ENCODE measurements at regions not wholly inside any gene's neighbourhood (a gene's known extent, or its start where the extent isn't known, plus 50 kb on each side); places are given as distances from the start of the nearest gene placed in this dataset.
A peak's percentile ranks its signal among the peaks of the same experiment; 100 is the strongest.

DNA sequence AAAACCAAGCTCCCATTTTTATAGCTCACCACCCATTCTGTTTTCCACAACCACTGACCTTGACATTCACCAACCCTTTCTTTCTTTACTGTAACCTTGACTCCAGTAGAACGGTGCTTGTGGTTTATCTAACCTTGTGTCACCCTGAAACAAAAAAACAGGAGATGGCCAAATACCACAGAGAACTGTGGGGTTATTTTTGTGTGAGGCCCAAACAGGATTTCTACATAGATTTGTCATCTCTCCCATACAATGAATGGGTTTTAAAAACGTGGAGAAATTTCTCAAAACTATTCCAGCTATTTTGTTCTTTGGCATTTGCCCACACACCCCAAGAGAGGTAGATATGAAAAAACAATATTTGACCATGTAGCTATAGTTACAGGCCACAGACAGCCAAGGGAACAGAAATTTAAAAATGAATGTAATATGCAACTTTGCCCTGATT lies 231.3 kb upstream of the TANK start:
- Mint-ChIP-seq H3K9me3 (no peaks in the 10 kb centered on the region), H3K36me3 (no peaks in the 10 kb centered on the region), H3K27ac (no peak overlapping the region), H3K4me3 (no peak overlapping the region), H3K4me1 (no peaks in the 10 kb centered on the region), H3K27me3 (peaks cover 0 to 5% (median 4%) of the 10 kb centered on the region in 3 donors)
- no peak for ATAC-seq (ENCODE audit: low read depth in 2 of 2)
- no peak for DNase-seq

DNA sequence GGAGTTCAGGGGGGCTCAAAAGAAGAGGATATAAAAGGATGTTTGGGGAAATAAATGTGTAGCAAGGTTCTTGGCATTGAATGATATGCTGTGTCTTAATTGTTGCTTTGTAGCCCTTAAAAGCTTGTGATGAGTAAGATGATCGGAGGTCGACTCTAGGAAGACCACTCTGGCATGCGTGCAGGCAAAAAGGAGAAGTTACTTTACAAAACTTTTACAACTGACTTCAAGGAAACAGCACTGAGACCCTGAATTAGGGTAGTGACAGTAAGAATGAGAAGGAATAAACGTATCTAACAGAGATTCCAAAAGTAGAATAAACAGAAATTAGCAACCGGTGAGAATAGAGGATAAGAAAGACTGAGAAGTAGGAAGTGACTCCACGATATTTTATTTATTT lies 228.7 kb upstream of the TANK start:
- DNase-seq (no peak), ATAC-seq (ENCODE audit: low read depth in 2 of 2) (no peak)
- Mint-ChIP-seq H3K4me1 (no peaks in the 10 kb centered on the region), H3K27ac (no peak overlapping the region), H3K27me3 (peaks cover 0 to 5% (median 4%) of the 10 kb centered on the region in 3 donors), H3K9me3 (no peaks in the 10 kb centered on the region), H3K4me3 (no peak overlapping the region), H3K36me3 (no peaks in the 10 kb centered on the region)

DNA sequence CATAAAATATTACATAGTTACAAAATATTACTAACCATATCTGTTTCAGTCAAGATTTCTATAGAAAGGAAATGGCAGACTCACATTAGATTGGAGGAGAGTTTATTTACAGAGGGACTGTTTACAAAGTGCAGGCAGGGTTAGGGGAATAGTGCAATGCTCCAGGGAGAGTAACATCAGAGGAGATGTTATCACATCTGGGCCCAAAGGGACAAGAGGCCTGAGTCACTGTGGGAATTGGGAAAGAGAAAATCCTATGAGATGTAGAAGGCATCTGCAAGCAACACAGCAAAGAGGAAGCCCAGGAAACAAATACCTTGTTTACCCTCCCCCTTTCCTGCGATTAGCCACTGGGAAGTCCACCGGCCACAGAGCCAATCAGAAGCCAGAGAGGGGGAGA lies 227.3 kb upstream of the TANK start:
- Mint-ChIP-seq H3K27me3 (peaks cover 5 to 11% (median 6%) of the 10 kb centered on the region in 3 donors), H3K9me3 (no peaks in the 10 kb centered on the region), H3K4me3 (no peak overlapping the region), H3K4me1 (no peaks in the 10 kb centered on the region), H3K27ac (no peak overlapping the region), H3K36me3 (no peaks in the 10 kb centered on the region)
- no peak for DNase-seq
- ATAC-seq (ENCODE audit: low read depth in 2 of 2) = no peak

DNA sequence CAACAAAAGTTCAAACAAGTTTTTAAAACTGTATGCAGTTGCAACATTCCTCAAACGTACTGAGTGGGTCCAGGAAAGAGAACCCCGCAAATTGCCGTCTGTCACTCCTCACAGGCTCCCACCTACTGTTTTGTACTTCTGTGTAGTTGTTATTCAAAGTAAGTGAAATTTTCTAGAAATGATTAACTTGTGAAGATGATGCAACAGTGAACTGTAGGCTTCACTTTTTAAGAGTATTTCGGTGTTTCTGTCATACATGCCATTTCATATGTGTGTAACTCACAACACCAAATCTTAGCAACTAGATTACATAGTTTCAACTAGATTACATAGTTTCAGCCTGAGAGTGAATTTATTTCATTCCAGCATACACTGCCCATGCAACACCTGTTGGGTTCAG lies 226.0 kb upstream of the TANK start:
- Mint-ChIP-seq H3K4me1 (peaks cover 0 to under 1% (median 0%) of the 10 kb centered on the region in 3 donors), H3K4me3 (no peak overlapping the region), H3K9me3 (no peaks in the 10 kb centered on the region), H3K27ac (no peak overlapping the region), H3K36me3 (no peaks in the 10 kb centered on the region), H3K27me3 (peaks cover 5 to 13% (median 6%) of the 10 kb centered on the region in 3 donors)
- DNase-seq (no peak), ATAC-seq (ENCODE audit: low read depth in 2 of 2) (no peak)

DNA sequence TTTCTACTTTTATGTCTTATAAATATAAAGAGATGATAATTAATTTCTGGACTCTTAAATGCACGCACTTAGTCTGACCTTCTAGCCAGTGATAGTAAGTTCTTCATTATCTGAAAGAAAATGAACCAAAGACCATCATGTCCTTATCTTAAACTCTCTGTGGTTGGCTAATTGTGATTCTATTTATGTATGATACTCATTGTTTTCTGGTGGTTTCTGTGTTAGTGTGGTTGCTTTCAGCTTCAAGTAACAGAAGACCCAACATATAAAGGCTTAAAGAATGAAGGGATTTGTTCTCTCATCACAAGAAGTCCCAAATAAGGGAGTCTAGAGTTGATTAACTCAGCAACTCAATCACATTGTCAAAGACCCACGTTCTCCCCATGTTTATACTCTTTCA lies 225.2 kb upstream of the TANK start:
- ATAC-seq (ENCODE audit: low read depth in 2 of 2) (no peak), DNase-seq (no peak)
- Mint-ChIP-seq H3K36me3 (no peaks in the 10 kb centered on the region), H3K9me3 (no peaks in the 10 kb centered on the region), H3K27me3 (peaks cover 5 to 13% (median 6%) of the 10 kb centered on the region in 3 donors), H3K27ac (no peak overlapping the region), H3K4me1 (peaks cover 0 to 3% (median 0%) of the 10 kb centered on the region in 3 donors), H3K4me3 (no peak overlapping the region)

DNA sequence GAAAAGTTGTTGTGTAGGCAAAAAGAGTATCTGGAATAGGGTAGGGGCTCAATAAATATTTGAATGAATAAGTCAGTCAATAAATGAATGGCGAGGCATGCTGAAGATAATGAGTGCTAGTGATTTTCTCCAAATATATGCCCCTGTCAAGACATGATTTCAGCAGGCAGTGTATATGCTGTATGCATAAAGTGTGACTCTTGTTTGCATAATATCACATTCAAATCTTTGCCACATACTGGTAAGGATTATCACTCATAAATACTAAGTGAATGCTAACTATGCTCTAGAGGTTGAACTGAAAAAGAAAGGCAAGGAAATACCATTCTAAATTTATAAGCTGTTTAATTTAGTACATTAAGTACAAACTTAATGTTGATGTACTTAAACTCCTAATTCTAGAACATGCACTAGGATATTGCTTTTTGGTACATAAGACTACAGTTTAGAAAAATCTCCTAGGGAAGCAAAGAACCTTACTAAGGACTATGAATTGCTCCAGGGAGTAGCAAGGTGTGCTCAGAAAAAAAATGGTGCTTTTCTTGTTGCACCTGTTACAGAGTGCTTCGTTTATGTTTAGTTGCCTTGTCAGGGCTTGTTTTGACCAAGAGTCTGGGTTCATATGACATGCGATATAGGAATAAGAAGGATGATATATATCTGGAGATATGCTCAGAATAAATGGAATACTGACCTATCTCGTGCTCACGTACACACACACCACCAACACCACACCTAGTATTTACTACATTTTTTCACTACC lies 224.0 kb upstream of the TANK start:
- Mint-ChIP-seq H3K36me3 (no peaks in the 10 kb centered on the region), H3K4me1 (peaks cover 6 to 14% (median 6%) of the 10 kb centered on the region in 3 donors), H3K27me3 (peaks cover 5 to 13% (median 6%) of the 10 kb centered on the region in 3 donors), H3K9me3 (no peaks in the 10 kb centered on the region), H3K27ac (peak overlapping the region in 1 of 6 donors; percentile 6), H3K4me3 (no peak overlapping the region)
- ATAC-seq (ENCODE audit: low read depth in 2 of 2) (no peak), DNase-seq (no peak)

DNA sequence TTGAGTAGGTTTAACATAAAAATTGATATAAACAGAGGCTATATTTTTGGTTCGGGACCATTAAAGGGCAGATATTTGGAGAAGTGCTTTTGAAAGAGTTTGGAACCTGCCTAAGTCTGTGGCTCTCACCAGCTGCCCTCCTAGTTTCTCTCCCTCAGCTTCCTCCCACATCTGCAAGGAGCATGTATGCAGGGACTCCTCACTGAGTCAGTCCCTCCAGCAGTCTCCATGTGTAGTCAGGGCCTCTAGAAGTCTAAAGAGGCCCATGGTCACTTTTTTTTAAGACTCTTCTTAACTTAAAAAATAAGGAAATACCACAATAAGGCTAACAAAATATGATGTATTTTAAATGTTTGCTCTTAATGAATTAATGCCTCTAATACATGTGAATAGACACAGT lies 220.0 kb upstream of the TANK start:
- Mint-ChIP-seq H3K27ac (peak overlapping the region in 1 of 6 donors; percentile 71), H3K27me3 (peaks cover 9 to 17% (median 13%) of the 10 kb centered on the region in 3 donors), H3K4me3 (no peak overlapping the region), H3K9me3 (no peaks in the 10 kb centered on the region), H3K36me3 (no peaks in the 10 kb centered on the region), H3K4me1 (peaks cover 7 to 14% (median 10%) of the 10 kb centered on the region in 3 donors)
- DNase-seq (no peak), ATAC-seq (ENCODE audit: low read depth in 2 of 2) (no peak)

DNA sequence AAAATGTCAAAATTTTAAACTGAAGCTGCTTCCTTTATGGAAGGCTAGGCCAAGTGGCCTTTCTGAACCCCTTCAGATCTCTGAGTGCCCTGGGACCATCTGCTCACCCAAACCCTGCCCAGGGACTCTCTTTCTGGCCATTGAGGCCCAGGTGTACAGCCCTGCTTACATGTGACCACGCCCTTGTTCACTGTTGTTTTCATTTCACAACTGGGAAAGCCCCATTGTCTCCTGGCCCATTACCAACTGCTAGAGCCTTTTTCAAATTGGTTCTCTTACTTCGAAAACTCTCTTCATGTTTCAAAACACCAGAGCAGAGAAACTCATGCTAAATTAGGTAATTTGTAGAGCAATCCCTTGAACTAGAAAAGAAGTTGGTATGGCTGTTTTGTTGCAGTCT lies 219.5 kb upstream of the TANK start:
- peaks cover 9 to 17% (median 15%) of the 10 kb centered on the region in 3 donors for H3K27me3 Mint-ChIP-seq
- DNase-seq (no peak), ATAC-seq (ENCODE audit: low read depth in 2 of 2) (peak in 1 of 2 donors; percentile 51)
- peak overlapping the region in 1 of 8 donors; percentile 7 for H3K4me3 Mint-ChIP-seq
- H3K4me1 Mint-ChIP-seq = peaks cover 7 to 14% (median 10%) of the 10 kb centered on the region in 3 donors
- no peaks in the 10 kb centered on the region for H3K36me3 Mint-ChIP-seq
- peak overlapping the region in 4 of 6 donors; percentile 24 to 78 (median 49) for H3K27ac Mint-ChIP-seq
- H3K9me3 Mint-ChIP-seq = no peaks in the 10 kb centered on the region

DNA sequence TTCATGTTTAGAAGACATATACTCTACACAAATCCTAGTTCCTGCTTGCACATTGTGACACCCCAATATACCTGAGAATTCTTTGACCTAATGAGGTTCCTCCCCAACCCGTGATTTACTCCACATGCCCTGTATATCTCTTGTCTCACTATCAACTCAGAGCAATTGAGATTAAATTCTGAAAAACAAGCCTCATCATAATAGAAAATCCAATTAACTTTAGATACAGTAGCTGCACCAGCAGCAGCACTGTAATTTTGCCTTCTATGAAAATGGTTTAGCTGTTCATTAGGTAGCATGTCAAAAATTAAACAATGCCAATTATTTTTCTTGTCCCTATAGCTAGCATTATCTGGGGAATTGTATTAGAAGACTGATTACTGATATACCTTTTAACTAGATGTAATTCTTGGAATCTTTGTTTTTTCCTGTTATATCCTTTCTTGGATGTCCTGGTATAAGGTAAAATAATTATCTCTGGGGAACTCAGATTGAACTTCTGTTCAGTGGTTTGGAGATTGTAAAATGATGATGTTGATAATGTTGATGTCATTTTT lies 218.9 kb upstream of the TANK start:
- no peak overlapping the region for H3K4me3 Mint-ChIP-seq
- no peaks in the 10 kb centered on the region for H3K36me3 Mint-ChIP-seq
- H3K27ac Mint-ChIP-seq = peak overlapping the region in 3 of 6 donors; percentile 27 to 78 (median 47)
- DNase-seq (no peak), ATAC-seq (ENCODE audit: low read depth in 2 of 2) (no peak)
- peaks cover 9 to 17% (median 15%) of the 10 kb centered on the region in 3 donors for H3K27me3 Mint-ChIP-seq
- peaks cover 7 to 14% (median 10%) of the 10 kb centered on the region in 3 donors for H3K4me1 Mint-ChIP-seq
- no peaks in the 10 kb centered on the region for H3K9me3 Mint-ChIP-seq

DNA sequence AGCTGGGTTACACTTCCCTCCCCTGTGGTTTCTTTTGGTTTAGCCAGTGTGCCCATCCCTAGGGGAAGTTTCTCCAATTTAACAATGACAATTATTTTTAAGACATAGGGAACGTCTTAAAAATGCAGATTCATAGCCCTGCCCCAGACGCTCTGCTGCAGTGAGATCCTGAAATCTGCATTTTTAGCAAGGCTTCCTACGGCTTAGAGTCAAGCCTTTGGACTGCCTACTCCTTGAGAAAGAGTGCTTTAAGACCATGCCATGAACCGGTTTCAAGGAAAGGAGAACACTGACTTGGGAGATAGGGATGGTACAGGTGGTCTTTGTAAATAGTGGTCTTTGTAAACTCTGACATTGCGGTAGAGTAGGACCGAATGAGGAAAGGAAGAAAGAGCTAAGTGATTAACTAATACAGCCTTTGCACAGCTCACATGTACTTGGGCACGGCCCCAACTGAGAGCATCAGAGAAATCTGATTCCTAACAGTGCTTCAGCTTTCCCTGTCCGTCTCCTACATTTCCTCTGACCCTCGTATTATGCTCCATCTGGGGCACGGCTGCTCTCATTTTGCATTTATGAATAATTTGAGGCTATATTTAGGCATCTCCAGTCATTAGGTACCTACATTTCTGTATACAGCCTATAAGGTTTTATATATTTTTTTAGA lies 217.6 kb upstream of the TANK start:
- DNase-seq (no peak), ATAC-seq (ENCODE audit: low read depth in 2 of 2) (no peak)
- no peak overlapping the region for H3K27ac Mint-ChIP-seq
- peaks cover 7 to 14% (median 10%) of the 10 kb centered on the region in 3 donors for H3K4me1 Mint-ChIP-seq
- no peak overlapping the region for H3K4me3 Mint-ChIP-seq
- H3K9me3 Mint-ChIP-seq = peaks cover 0 to 3% (median 0%) of the 10 kb centered on the region in 7 donors
- H3K27me3 Mint-ChIP-seq = peaks cover 5 to 15% (median 15%) of the 10 kb centered on the region in 3 donors
- H3K36me3 Mint-ChIP-seq = no peaks in the 10 kb centered on the region

DNA sequence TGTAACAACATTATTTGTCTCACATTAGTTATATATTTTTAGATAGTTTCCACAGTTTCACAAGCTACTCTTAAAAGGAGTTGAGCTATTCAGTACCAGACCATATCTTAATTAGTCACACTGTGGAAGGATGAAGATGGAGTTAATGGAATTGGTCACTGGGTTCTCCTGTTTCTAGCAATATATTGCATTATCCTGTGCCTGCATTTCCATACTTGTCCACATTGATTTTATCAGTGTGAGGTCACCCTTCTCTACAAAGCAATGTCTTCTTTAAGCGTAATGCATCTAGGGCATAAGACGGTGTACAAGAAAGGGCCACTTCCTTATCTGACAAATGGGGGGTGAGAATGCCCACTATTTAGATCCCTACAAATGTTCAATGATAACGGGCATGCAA lies 216.8 kb upstream of the TANK start:
- ATAC-seq (ENCODE audit: low read depth in 2 of 2) (no peak), DNase-seq (no peak)
- Mint-ChIP-seq H3K9me3 (peaks cover 0 to 3% (median 0%) of the 10 kb centered on the region in 7 donors), H3K36me3 (no peaks in the 10 kb centered on the region), H3K27me3 (peaks cover 6 to 15% (median 11%) of the 10 kb centered on the region in 3 donors), H3K4me1 (peaks cover 7 to 14% (median 10%) of the 10 kb centered on the region in 3 donors), H3K27ac (no peak overlapping the region), H3K4me3 (no peak overlapping the region)

DNA sequence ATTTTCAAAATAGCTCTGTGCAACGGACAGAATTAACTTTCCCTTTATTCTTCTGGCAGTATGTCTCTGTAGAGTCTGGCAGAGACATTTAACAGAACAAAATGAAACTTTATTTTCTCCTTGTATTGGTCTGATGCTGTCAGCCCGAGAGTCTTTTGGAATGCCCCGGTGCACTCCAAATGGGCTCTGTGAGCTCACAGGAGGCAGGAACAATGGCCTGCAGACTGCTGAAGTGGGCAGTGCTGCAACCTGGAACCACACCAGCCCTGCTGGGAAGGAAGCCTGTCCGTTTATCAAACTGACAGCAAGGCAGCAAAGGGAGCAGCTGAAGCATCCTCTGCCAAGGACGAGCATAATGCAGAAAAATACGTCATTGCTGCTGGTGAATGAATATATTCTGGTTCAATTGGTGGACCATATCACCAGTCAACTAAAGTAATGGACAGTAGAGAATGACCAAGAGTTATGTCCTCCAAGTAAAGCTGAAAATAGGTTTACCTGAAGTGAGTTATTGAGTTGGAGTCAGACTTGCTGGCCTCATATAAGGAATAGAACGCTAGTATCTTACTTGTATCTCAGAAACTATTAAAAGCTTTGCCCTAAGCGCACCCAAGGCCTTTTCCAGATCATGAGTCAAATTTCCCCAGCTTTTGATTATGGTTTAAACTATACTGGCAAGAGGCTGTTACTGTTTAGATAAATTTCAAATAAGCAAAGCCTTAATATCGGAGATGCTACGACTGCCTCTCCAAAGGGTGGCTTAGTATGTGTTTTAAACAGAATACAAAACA lies 207.6 kb upstream of the TANK start:
- no peak for ATAC-seq (ENCODE audit: low read depth in 2 of 2)
- Mint-ChIP-seq H3K4me1 (no peaks in the 10 kb centered on the region), H3K27ac (no peak overlapping the region)

DNA sequence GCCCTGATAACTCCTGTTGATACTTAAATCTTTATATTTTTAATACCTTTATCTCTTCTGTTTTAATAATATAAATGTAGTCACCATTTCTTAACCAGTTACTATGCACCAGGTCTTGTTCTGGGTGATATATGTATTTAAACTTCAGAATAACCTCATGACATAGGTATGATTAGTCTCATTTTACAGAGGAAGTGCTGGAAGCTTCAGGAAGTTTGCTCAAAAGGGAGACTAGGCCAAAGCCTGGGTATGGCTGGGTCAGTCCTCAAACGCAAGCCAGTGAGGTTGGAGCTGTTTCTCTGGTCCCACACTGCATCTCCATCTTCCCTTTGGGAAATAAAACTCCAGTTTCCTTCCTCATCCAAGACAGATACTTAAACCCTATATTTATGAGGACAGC lies 204.7 kb upstream of the TANK start:
- no peak for DNase-seq
- ATAC-seq (ENCODE audit: low read depth in 2 of 2) = no peak
- peaks cover 0 to 2% (median 0%) of the 10 kb centered on the region in 7 donors for H3K9me3 Mint-ChIP-seq
- no peak overlapping the region for H3K4me3 Mint-ChIP-seq
- no peaks in the 10 kb centered on the region for H3K4me1 Mint-ChIP-seq
- peaks cover 0 to 15% (median 4%) of the 10 kb centered on the region in 3 donors for H3K27me3 Mint-ChIP-seq
- no peak overlapping the region for H3K27ac Mint-ChIP-seq
- no peaks in the 10 kb centered on the region for H3K36me3 Mint-ChIP-seq

More for the DNA sequence above, 207.6 kb upstream of the TANK start:
- peaks cover 0 to 2% (median 0%) of the 10 kb centered on the region in 7 donors for H3K9me3 Mint-ChIP-seq
- H3K36me3 Mint-ChIP-seq = no peaks in the 10 kb centered on the region
- no peak for DNase-seq
- peaks cover 4 to 15% (median 6%) of the 10 kb centered on the region in 3 donors for H3K27me3 Mint-ChIP-seq
- H3K4me3 Mint-ChIP-seq = no peak overlapping the region
